ENCODE measurements at regions not wholly inside any gene's neighbourhood (a gene's known extent, or its start where the extent isn't known, plus 50 kb on each side); places are given as distances from the start of the nearest gene placed in this dataset.
"Not testable (repeated sequence)": the region's sequence is repeated elsewhere in the genome, so short reads cannot be mapped to it uniquely, and the experiment has no call there.

DNA sequence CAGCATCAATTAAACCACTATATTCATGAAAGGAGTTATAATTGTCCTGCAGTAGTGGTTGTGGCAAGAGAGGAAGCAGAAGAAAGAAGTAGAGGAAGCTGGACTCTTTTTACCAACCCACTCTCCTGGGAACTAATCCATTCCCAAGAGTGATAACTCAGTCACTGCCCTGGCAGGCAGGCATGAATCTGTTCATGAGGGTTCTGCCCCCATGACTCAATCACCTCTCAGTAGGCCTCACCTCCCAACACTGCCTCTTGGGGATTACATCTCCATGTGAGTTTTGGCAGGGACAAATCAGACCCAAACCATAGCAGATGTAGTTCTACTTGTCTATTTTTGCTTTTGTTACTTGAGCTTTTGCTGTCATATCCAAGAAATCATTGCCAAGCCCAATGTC, 232.7 kb upstream of the MAP2 start:
- DNase-seq = no peak

DNA sequence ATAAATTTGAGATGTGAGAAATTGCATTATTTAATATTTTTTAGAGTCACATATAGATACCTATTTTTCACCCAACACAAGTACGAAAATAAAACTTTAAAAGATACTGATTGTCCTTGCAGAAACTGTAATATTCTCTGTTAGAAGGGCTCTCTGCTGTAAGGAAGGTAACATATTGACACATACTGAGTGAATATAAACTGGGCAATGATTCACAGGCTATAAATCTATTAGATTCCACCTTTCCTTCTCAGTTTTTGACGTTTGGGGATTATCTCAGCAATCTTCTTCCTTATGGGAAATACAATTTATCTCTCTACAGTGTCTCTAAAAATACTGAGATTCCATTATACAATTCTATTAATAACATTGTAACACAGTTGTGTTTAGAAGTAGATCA, 229.1 kb upstream of the MAP2 start:
- DNase-seq = no peak

DNA sequence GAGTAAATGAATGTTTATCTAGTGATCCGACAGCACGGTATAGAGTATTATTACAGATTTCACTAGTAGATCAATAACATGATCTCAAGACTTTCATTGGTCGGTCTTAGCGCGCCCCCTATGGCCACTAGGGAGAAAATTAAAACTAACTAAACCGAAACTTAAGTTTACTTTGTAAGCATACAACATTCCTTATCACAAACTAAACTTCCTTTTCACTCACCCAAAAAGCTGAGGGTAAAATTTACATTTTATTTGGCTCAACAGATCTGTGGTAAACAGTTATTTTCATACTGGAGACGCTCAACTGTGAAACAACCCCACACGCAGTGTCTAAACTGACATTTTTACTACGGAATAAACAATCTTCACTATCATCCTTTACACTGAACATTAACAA, 215.6 kb upstream of the MAP2 start:
- no peak for DNase-seq

DNA sequence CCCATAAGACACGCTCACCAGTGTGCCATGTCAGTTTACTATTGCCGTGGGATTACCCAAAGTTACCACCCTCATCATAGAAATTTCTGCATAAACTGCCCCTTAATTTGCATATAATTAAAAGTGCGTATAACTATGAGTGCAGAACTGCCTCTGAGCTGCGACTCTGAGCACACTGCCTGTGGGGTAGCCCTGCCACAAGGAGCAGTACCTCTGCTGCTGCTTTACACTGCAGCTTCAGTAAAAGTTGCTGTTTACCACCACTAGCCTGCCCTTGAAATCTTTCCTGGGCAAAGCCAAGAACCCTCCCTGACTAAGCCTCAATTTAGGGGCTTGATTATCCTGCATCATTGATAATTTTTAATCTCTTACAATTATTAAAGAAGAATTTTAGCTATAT, 213.9 kb upstream of the MAP2 start:
- no peak for DNase-seq

DNA sequence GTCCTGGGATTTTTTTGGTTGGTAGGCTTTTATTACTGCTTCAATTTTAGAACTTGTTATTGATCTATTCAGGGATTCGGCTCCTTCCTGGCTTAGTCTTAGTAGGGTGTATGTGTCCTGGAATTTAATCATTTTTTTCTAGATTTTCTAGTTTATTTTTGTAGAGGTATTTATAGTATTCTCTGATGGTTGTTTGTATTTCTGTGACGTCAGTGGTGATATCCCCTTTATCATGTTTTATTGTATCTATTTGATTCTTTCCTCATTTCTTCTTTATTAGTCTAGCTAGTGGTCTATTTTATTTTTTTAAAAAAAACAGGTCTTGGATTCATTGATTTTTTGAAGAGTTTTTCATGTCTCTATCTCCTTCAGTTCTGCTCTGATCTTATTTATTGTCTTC, 193.3 kb upstream of the MAP2 start:
- DNase-seq = no peak

DNA sequence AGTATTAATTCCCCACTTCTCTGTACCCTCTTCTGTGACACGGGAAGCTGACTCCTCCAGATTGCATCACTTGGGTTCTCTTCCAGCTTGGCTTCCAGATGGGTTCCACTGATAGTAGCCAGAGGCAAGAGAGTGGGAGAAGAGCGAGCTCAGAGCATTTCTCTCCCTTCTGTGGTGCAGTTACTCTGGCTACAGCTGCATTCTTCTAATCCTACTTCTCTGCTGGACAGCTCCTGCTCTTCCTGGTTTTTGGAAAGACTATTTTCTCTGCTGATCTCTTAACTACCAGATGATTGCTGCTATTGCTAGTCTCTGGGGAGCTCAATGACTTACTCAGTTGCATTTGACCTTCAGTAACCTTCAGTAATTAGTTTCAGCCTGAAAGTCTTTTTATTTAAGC, 187.5 kb upstream of the MAP2 start:
- no peak for DNase-seq

DNA sequence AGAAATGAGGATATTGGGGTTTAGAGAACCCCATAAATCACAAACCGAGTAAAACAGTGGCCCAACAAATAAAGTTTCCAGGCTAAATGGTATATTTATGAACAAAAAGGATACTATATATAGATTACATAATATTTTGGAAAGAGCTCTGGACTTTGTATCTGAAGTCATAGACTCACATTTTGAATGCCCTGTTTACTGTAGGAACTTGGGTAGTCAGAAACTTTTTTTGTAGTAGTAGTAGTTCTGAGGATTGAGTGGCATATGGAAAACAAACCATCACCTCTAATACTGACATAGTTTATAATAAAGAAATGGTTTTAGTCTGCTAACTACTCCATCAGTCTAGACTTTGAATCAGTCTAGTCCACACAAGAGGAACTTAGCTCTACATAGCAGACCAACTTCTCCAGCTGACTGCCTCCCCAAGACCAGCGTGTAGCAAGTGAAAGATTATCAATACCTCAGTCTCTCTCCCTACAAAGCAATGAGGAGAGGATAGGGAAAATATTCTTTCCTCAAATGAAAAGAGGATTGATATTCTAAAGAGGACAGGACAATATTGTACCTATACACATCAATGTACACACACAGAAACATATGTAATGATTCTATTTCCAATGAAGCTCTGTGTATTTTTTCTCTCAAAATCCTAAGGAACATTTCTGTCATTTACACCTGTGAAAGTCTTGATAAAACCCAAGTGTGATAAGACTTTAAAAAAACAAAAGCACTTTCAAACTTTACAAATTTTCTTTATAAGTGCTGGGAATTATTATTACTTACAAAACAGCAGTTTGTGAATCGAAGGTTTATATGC, 184.9 kb upstream of the MAP2 start:
- DNase-seq = no peak

DNA sequence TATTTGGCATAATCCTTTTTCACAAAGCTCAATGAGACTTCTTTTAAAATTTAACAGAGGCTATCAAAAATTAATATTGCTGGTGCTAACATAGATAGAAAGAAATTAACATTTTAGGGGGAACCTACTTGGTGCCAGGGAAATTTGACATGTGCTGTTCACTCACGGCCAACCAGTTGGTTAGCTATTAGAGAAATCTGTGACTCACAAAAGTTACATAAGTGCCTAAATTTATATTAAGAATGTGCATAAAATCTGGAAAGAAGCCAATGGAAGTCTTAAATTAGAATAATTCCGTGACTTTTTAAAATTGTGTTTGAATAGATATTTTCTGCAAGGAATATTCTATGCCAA, 184.3 kb upstream of the MAP2 start:
- DNase-seq = no peak

DNA sequence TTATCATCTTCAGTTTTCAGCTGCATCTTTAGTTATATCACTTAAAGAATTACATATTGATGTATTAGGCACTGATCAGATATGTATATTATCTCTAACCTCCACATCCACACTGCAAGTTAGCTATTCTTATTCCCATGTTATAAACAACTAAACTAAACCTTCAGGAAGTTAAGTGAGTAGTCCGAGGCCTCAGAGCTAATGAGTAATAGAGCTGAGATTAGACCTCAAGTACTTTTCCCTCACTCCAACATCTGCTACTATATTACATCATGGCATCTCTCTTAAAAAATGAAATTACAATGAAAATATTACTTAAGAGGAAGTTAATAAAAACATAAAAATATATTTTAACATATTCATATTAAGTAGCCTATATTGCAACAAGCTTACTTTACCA, 183.6 kb upstream of the MAP2 start:
- no peak for DNase-seq

DNA sequence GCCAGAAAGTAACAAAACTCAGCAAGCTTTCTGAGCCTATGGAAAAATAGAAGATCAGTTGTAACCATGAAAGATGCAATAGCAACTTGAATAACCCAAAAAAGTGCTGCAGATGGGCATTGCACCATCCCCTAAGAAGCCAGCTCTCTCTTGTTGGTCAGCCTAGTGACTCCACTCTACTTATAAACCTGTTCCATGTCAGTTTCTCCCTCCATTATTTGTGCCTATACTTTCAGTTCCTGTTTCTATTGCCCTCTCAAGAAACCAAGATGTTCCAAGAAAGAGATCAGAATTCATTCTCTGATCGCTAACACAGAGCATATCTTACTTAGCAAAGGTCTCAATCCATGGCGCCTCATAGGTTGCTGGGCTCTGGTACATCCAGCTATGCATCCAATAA, 170.3 kb upstream of the MAP2 start:
- DNase-seq = no peak

DNA sequence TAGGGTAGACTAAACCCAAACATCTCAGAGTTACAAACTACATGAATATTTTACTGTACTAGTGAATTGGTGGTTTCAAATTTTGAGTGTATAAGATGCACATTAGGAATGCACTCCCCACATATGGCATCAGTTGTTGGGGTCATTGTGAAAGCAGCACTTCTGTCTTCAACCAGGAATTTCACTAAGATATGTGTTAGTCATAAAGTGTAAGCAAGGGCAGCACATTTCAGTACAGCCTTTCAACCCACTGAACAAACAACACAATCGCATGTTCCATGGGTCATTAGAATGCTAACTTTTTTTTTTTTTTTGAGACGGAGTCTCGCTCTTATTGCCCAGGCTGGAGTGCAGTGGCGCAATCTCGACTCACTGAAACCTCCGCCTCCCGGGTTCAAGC, 164.1 kb upstream of the MAP2 start:
- no peak for DNase-seq

DNA sequence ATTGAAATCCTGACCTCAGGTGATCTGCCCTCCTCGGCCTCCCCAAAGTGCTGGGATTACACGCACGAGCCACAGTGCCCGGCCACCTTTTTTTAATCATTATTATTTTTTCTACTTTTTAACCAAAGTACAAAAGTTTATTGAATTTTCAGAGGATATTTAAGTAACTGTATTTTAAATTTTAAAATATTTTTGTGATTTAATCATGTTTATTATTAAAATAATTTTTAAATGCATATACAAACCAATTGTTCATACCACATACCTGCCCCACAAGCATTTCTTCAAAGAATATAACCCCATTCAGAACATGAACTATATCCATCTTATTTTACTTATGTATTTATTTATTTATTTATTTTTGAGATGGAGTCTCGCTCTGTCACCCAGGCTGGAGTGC, 163.6 kb upstream of the MAP2 start:
- DNase-seq = no peak

DNA sequence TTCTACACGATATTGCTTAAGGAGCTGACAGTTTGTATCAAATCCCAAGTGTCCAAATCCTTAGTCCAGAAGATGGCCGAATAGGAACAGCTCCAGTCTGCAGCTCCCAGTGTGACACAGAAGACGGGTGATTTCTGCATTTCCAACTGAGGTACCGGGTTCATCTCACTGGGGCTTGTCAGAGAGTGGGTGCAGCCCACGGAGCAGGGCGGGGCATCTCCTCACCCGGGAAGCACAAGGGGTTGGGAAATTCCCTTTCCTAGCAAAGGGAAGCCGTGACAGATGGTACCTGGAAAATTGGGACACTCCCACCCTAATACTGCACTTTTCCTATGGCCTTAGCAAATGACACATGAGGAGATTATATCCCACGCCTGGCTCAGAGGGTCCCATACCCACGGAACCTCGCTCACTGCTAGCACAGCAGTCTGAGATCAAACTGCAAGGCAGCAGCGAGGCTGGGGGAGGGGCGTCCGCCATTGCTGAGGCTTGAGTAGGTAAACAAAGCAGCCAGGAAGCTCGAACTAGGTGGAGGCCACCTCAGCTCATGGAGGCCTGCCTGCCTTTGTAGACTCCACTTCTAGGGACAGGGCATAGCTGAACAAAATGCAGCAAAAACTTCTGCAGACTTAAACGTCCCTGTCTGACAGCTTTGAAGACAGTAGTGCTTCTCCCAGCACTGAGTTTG, 162.3 kb upstream of the MAP2 start:
- not testable (repeated sequence) for DNase-seq

DNA sequence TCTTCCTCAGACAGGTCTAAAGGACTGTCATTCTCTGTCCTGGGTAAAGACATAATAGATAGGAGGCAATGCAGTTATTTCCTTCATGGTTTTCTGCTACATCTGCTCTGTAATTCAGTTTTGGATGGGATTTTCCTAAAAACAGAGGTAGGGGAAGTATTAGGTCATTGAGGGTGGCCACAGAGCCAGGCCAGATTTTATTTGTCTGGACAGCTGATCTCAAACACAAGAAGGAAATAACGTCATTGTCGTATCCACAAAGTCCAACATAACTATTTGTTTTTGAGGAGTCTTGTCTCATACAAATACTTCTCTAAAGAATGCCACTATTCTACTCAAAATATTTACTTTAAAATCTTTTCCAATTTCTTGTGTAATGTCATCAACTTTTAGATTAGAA, 154.8 kb upstream of the MAP2 start:
- DNase-seq = no peak

DNA sequence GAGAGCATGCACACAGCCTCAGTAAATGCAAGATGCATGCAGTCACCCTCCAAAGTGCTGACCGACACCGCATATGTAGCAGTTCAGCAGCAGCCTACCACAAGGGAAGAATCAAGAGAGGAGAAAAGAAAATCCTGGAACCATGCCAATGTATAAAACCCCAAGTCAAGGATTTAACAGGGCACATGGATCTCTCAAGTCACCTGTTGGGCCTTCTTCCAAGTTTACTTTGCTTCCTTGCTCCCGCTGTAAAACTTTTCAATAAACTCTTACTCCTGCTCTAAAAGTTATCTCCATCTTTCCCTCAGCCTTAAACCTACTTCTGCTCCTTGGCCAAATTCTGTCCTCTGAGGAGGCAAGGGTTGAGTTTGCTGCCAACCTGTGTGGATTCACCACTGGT, 147.8 kb upstream of the MAP2 start:
- no peak for DNase-seq

DNA sequence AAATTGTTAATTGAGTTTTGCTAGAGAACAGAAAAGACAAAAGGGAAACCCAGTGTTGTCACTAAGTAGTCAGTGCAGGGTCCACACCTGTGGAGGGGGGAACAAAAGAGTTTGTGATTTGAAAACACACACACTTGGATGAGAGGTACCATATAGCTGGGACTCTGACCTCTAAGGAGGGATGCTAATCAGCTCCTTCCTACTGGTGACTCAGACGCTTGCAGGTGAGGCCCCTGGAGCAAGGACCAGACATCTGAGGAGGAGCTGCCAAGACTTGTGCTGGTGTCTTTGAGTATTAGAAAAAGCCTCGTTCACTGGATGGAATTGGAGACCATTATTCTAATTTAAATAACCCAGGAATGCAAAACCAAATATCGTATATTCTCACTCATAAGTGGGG, 146.4 kb upstream of the MAP2 start:
- DNase-seq = no peak

DNA sequence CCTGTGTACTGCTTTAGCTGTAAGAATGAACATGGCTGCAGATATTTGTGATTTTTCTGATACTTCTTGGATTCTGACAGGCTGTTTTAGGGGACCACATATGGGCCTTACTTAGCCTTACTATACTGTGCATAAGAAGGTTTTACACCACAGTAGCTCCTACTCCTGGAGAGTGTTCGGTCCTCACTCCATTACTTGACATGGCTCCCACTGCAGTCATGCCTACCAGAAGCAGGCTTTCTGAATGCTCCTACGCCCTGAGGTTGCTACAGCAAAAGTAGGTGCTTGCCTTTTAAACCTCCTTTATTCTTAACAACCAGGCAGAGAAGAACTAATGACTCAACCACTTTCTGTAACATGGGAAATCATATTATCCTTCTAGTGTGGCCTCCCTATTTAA, 125.2 kb upstream of the MAP2 start:
- no peak for DNase-seq

DNA sequence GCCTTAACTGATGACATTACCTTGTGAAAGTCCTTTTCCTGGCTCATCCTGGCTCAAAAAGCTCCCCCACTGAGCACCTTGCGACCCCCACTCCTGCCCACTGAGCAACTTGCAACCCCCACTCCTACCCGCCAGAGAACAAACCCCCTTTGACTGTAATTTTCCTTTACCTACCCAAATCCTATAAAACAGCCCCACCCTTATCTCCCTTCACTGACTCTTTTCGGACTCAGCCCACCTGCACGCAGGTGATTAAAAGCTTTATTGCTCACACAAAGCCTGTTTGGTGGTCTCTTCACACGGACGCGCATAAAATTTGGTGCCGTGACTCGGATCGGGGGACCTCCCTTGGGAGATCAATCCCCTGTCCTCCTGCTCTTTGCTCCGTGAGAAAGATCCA, 124.4 kb upstream of the MAP2 start:
- DNase-seq = not testable (repeated sequence)

DNA sequence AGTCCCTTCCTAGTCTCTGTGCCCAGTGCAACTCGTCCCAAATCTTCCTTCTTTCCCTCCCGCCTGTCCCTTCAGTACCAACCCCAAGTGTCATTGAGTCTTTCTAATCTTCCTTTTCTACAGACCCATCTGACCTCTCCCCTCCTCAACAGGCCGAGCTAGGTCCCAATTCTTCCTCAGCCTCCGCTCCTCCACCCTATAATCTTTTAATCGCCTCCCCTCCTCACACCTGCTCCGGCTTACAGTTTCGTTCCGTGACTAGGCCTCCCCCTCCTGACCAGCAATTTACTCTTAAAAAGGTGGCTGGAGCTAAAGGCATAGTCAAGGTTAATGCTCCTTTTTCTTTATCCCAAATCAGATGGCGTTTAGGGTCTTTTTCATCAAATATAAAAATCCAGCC, 123.1 kb upstream of the MAP2 start:
- DNase-seq = not testable (repeated sequence)

DNA sequence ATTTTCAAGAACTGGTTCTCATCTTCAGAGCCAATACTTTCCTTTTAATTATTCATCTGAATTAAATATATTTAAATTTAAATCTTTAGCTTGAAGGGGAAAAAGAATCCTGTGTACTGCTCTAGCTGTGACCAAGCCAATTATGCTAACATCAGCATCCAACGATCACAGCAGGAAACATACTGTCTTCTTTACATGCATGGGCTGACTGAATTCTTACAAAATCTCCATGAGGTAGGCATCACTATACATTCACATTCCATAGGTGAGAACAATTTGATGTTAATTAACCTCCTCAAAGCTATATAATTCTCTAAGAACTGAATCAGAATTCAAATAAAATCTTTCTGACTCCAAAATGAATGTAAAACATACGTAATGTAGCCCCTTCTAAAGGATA, 118.8 kb upstream of the MAP2 start:
- DNase-seq = no peak

DNA sequence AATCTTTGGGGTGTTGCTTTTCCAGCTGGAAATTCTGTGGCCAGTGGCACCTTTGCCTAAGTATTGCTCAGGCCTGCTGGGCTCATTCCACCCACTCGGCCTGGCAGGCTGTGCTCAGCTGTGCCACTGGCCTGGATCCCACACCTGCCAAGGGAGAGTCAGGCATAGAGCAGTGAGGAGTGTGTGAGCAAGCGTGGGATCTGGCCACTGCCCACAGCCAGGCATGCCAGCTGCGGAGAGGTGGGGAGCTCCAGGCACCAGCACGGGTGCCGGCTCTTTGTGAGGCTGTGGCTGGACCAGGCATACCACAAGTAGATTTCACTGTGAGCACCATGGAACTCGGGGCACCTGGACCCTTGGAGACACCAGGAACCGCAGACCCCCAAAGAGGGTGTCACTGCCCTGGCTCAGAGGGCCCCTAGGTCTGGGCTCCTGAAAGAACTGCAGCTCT, 118.1 kb upstream of the MAP2 start:
- DNase-seq = no peak

DNA sequence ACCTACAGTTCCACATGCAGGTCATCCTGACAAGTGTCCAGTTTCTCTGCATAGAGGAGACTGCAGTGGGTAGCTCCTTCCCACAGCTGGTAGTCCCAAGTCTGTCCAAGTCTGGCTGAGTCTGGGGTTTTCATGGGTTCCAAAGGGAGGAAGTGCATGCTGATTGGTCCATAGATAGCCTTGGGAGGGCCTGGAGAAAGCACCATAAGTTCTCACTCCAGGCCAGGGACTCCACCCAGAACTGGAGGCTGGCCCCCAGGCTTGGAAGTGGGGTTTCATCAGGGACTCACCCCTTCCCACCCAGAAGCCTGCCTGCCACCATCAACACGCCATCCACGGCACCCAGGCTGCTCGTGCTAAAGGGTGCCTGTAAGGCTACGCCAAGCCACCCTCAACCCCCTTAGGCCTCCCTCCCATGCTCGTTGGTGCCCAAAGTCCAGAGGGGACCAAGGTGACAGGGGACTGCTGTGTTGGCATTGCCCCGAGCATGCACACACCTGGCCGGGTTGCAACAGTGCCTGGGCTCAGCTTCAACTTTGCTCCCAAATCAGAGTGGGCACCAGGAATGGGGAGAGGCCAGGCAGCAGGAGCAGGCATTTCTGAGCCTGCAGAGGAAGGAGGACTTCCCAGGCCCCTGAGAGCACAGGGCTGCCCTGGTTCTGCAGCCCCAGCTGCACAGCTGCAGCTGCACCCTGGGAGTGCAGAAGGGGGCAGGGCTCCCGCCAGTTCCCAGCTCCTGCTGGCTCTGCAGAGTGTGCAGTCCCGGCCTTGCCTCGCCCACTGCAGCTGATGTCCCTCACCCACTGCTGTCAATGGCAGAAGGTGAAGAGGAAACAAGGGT, 116.5 kb upstream of the MAP2 start:
- DNase-seq = no peak

DNA sequence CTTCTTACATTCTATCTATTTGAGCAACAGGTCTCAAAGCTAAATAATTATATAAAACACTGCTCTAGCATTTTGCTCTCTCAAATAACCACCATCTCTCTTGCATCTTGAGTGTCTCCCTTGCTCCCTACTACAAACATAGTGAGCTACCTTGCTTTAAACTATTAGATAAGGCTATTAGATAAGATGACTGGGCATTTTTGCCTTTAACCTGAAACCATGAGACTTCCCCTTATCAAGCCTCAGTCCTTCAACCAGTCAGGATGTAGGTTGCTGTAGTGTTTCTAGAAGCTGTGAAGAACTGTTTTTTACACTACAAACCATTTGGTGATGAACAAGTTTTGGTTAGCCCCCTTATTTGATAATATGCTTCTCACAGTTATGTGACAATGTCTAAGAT, 115.4 kb upstream of the MAP2 start:
- DNase-seq = no peak

DNA sequence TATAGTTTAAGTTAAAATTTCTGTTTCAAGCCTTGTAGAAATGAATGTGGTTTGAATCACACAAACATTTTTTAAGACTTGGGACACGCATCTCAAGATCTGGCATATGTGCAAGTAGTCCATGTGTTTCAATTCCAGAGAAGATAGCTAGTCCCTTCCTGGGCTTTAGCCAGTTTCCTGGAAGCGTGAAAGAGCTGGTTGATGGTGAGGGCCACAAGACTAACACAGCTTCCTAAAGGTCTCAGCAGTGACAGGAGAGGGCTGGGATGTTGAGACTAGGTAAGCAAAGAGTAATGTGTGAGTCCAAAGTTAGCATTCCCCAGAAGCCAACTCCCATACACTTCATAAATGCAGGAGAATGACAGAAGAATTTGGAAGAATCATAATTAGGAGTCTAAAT, 111.9 kb upstream of the MAP2 start:
- DNase-seq = no peak
